IMR-90 (cell line): ENCODE measurements at regions not wholly inside any gene's neighbourhood (a gene's known extent, or its start where the extent isn't known, plus 50 kb on each side); places are given as distances from the start of the nearest gene placed in this dataset.

ENCODE experiments used
- ATAC-seq: fragments of 200-7000 bp; cut with Tn5 transposase; 2 replicates; pipeline ENCODE4 v1.9.1; 2020; ENCODE audit warnings: low read depth, mild to moderate bottlenecking, moderate library complexity
- BruUV-seq: library from RNA; stranded (reverse); fragments of 400-500 nt; replicated peaks from 2 replicates; lab custom pipeline; 2021; lab: Mats Ljungman, UMichigan
- CTCF ChIA-PET: fragments of 300-600 bp; formaldehyde crosslinking; extraction: SDS; loops from one replicate; lab custom pipeline; 2021; ENCODE audit warnings: antibody characterized with exemption; lab: Yijun Ruan, JAX
- POLR2A ChIA-PET: fragments of 300-600 bp; sonication (Branson Sonifier 250); formaldehyde crosslinking; loops from one replicate; lab custom pipeline; 2022; ENCODE audit warnings: antibody characterized with exemption; ENCODE audit not compliant: unreplicated experiment; lab: Charles Lee
- DNase-seq: peaks from one replicate; pipeline ENCODE4 v3.0.0; 2013
- H2AFZ ChIP-seq: replicated peaks from 2 replicates; pipeline ENCODE3; 2013; ENCODE audit warnings: low read length, mild to moderate bottlenecking; ENCODE audit not compliant: poor library complexity
- H2AK5ac ChIP-seq: 2 replicates; pipeline ENCODE4 v1.6.1; 2013; ENCODE audit warnings: low read depth, low read length, inconsistent platforms
- H2AK9ac ChIP-seq: replicated peaks from 2 replicates; pipeline ENCODE3; 2013; ENCODE audit warnings: mild to moderate bottlenecking, low read depth, low read length, moderate library complexity; ENCODE audit not compliant: poor library complexity
- H2BK120ac ChIP-seq: 2 replicates; pipeline ENCODE4 v1.6.1; 2013; ENCODE audit warnings: low read depth, low read length, inconsistent platforms
- H2BK15ac ChIP-seq: 3 replicates; pipeline ENCODE4 v1.6.1; 2013; ENCODE audit warnings: low read depth, low read length, inconsistent platforms
- H2BK20ac ChIP-seq: 2 replicates; pipeline ENCODE4 v1.6.1; 2013; ENCODE audit warnings: low read depth, mild to moderate bottlenecking, inconsistent platforms, low read length, moderate library complexity
- H2BK5ac ChIP-seq: 2 replicates; pipeline ENCODE4 v1.6.1; 2013; ENCODE audit warnings: mild to moderate bottlenecking, low read depth, low read length, inconsistent platforms; ENCODE audit not compliant: poor library complexity, severe bottlenecking
- H3K14ac ChIP-seq: replicated peaks from 2 replicates; pipeline ENCODE4 v1.6.1; 2013; ENCODE audit warnings: low read depth, low read length, inconsistent platforms
- H3K18ac ChIP-seq: 2 replicates; pipeline ENCODE4 v1.6.1; 2013; ENCODE audit warnings: low read depth, low read length, control low read depth
- H3K23ac ChIP-seq: 2 replicates; pipeline ENCODE4 v1.6.1; 2013; ENCODE audit warnings: low read depth, low read length, inconsistent platforms
- H3K27ac ChIP-seq: 2 replicates; pipeline ENCODE4 v1.5.1; 2013; ENCODE audit warnings: mild to moderate bottlenecking, control low read depth, low read length; ENCODE audit not compliant: insufficient read depth
- H3K27me3 ChIP-seq: 2 replicates; pipeline ENCODE4 v1.6.1; 2013; ENCODE audit warnings: low read length; ENCODE audit not compliant: control insufficient read depth, insufficient read depth
- H3K36me3 ChIP-seq: 2 replicates; pipeline ENCODE4 v1.6.1; 2013; ENCODE audit warnings: low read length, mixed read lengths; ENCODE audit not compliant: control insufficient read depth, insufficient read depth
- H3K4ac ChIP-seq: 2 replicates; pipeline ENCODE4 v1.6.1; 2013; ENCODE audit warnings: low read depth, low read length, inconsistent platforms
- H3K4me1 ChIP-seq: 2 replicates; pipeline ENCODE4 v1.6.1; 2013; ENCODE audit warnings: low read length, mixed read lengths; ENCODE audit not compliant: control insufficient read depth, insufficient read depth
- H3K4me2 ChIP-seq: 2 replicates; pipeline ENCODE4 v1.6.1; 2013; ENCODE audit warnings: low read depth, mild to moderate bottlenecking, control low read depth, low read length, moderate library complexity
- H3K4me3 ChIP-seq: 2 replicates; pipeline ENCODE4 v1.5.1; 2013; ENCODE audit warnings: low read depth, mild to moderate bottlenecking, control low read depth, low read length, moderate library complexity; ENCODE audit not compliant: insufficient read depth
- H3K56ac ChIP-seq: 2 replicates; pipeline ENCODE4 v1.6.1; 2013; ENCODE audit warnings: low read length, inconsistent platforms; ENCODE audit not compliant: insufficient read depth; ENCODE audit errors: extremely low read depth
- H3K79me1 ChIP-seq, 2 experiments: 2 replicates each; pipeline ENCODE4 v1.6.1; 2013; ENCODE audit warnings: low read length in 2 of 2, inconsistent platforms in 1 of 2, low read depth in 1 of 2
- H3K9ac ChIP-seq: 2 replicates; pipeline ENCODE4 v1.6.1; 2013; ENCODE audit warnings: low read depth, low read length, control low read depth
- H3K9me1 ChIP-seq: 2 replicates; pipeline ENCODE4 v1.6.1; 2013; ENCODE audit warnings: low read length, inconsistent platforms; ENCODE audit not compliant: insufficient read depth
- H3K9me3 ChIP-seq: 2 replicates; pipeline ENCODE4 v1.6.1; 2013; ENCODE audit warnings: low read length; ENCODE audit not compliant: control insufficient read depth, insufficient read depth
- H4K20me1 ChIP-seq: 2 replicates; pipeline ENCODE4 v1.6.1; 2013; ENCODE audit warnings: low read length, inconsistent platforms; ENCODE audit not compliant: insufficient read depth
- H4K5ac ChIP-seq: 2 replicates; pipeline ENCODE4 v1.6.1; 2013; ENCODE audit warnings: mild to moderate bottlenecking, low read depth, low read length, control low read depth
- H4K8ac ChIP-seq, 2 experiments: 2 replicates each; pipeline ENCODE4 v1.6.1; 2013; ENCODE audit warnings: low read depth in 2 of 2, low read length in 2 of 2, control low read depth in 1 of 2, inconsistent platforms in 1 of 2
- H4K91ac ChIP-seq: 2 replicates; pipeline ENCODE4 v1.6.1; 2013; ENCODE audit warnings: low read depth, low read length, inconsistent platforms; ENCODE audit not compliant: insufficient read depth
- RFX5 ChIP-seq: IDR thresholded peaks from 2 replicates; pipeline ENCODE4 v1.8.0; 2012; ENCODE audit warnings: low read depth, mild to moderate bottlenecking, low read length, moderate library complexity
- SMC3 ChIP-seq: fragments of 150-350 bp; IDR thresholded peaks from 2 replicates; pipeline ENCODE4 v1.6.1; 2016; ENCODE audit warnings: low read depth, mild to moderate bottlenecking, antibody characterized with exemption, low read length, moderate library complexity
- whole genome bisulfite sequencing, 2 experiments: methylation state at CpG; one replicate each; pipeline versions ENCODE4 v1.1.5 to v1.1.7; 2013; ENCODE audit warnings: missing lambda C conversion rate in 2 of 2; ENCODE audit not compliant: insufficient read length in 1 of 2; ENCODE audit errors: extremely low coverage in 2 of 2; 5-methylcytosine and 5-hydroxymethylcytosine counted together
- dilution Hi-C: fragments of 300-500 bp; cut with HindIII; formaldehyde crosslinking; loops from one replicate; pipeline ENCODE4 v1.14.3; 2018; ENCODE audit warnings: low sequenced_read_pairs; ENCODE audit not compliant: unreplicated experiment
- in situ Hi-C: fragments of 300-500 bp; cut with MboI; formaldehyde crosslinking; loops from 3 replicates; pipeline ENCODE4 v1.14.3; 2019; ENCODE audit warnings: low sequenced_read_pairs, inconsistent platforms, mixed read lengths
- intact Hi-C: fragments of 100-400 bp; cut with micrococcal nuclease; formaldehyde crosslinking; loops from 2 replicates; pipeline ENCODE4 v1.10.0; 2022

- Histone ChIP-seq H3K56ac (no peak overlapping the region), H3K9me1 (no peaks in the 10 kb centered on the region), H4K5ac (no peak overlapping the region), H3K4me2 (no peak overlapping the region), H2BK15ac (no peak overlapping the region), H2AK5ac (no peak overlapping the region), H3K18ac (no peak overlapping the region), H3K9me3 (no peaks in the 10 kb centered on the region), H3K9ac (no peak overlapping the region), H4K8ac (no peak overlapping the region), H2BK120ac (no peak overlapping the region), H3K4ac (no peak overlapping the region), H2BK20ac (no peak overlapping the region), H3K4me3 (no peak overlapping the region), H2BK5ac (no peak overlapping the region), H2AK9ac (no peak overlapping the region), H4K91ac (no peak overlapping the region), H3K36me3 (no peaks in the 10 kb centered on the region), H4K20me1 (no peaks in the 10 kb centered on the region), H3K23ac (no peak overlapping the region), H3K4me1 (no peaks in the 10 kb centered on the region), H3K14ac (no peak overlapping the region), H2AFZ (no peak overlapping the region), H3K79me1 (no peaks in the 10 kb centered on the region), H3K27me3 (no peaks in the 10 kb centered on the region), H3K27ac (no peak overlapping the region)
- no TSS peak for BruUV-seq
- dilution Hi-C loops: no loop called here
- CTCF ChIA-PET: no interaction called here
- ATAC-seq (no peak), DNase-seq (no peak)
- POLR2A ChIA-PET: no interaction called here
- WGBS, 2 experiments: no CpG with 5 or more reads among the region's 9 CpGs
- in situ Hi-C loops: no loop called here
- intact Hi-C loops: no loop called here
- TF ChIP-seq RFX5: no peak
- TF ChIP-seq SMC3: no peak
These were observed 167.9 kb downstream of the CCT6B start for GRCh38 chr17:34793231-34793908.
